GM12875 (cell line): ENCODE measurements at regions not wholly inside any gene's neighbourhood (a gene's known extent, or its start where the extent isn't known, plus 50 kb on each side); places are given as distances from the start of the nearest gene placed in this dataset.

Experiments used
- H3K4me3 ChIP-seq: one replicate; pipeline ENCODE4 v1.5.1; 2011; ENCODE audit warnings: low read depth, low read length, control low read depth
- CTCF ChIP-seq: IDR thresholded peaks from 2 replicates; pipeline ENCODE4 v1.5.1; 2011; ENCODE audit warnings: low read depth, mild to moderate bottlenecking, control low read depth, inconsistent platforms, low read length, moderate library complexity, borderline replicate concordance; ENCODE audit not compliant: insufficient read depth

GRCh38 chr2:234546770-234547169 lies 49.9 kb upstream of the ARL4C start:
- TF ChIP-seq CTCF, result no peak
- H3K4me3 ChIP-seq, result no peak overlapping the region
